HCT116 (cell line): ENCODE measurements at regions not wholly inside any gene's neighbourhood (a gene's known extent, or its start where the extent isn't known, plus 50 kb on each side); places are given as distances from the start of the nearest gene placed in this dataset.

ENCODE experiments used
- ATAC-seq: fragments of 200-7000 bp; cut with Tn5 transposase; 2 replicates; pipeline ENCODE4 v1.9.1; 2020; ENCODE audit warnings: mild to moderate bottlenecking, moderate library complexity
- BruUV-seq: library from RNA; stranded (reverse); fragments of 400-500 nt; replicated peaks from 2 replicates; lab custom pipeline; 2021; lab: Mats Ljungman, UMichigan
- CTCF ChIA-PET: fragments of 300-600 bp; sonication (Branson Sonifier 250); formaldehyde crosslinking; loops from one replicate; lab custom pipeline; 2021; ENCODE audit warnings: antibody characterized with exemption; lab: Charles Lee
- POLR2A ChIA-PET: fragments of 300-600, 350-600 bp; sonication (Branson Sonifier 250); formaldehyde crosslinking; loops from one replicate; lab custom pipeline; 2021; ENCODE audit warnings: antibody characterized with exemption; lab: Charles Lee
- RAD21 ChIA-PET, 2 experiments: fragments of 300-600 bp; sonication (Branson Sonifier 250); formaldehyde crosslinking; loops; one replicate each; lab custom pipeline; 2023; ENCODE audit warnings: low total read pairs in 2 of 2; ENCODE audit not compliant: uncharacterized antibody in 2 of 2, unreplicated experiment in 2 of 2, low non-redundant PET in 1 of 2; lab: Charles Lee
- DNase-seq: peaks from one replicate; pipeline ENCODE4 v3.0.0-alpha.2; 2010; ENCODE audit warnings: low read depth, low spot score
- H2AFZ ChIP-seq: fragments of 200-600 bp; shearing (Covaris generic), sonication (generic); 2 replicates; pipeline ENCODE4 v1.6.1; 2017; ENCODE audit warnings: low read depth, mixed run types, mixed read lengths, antibody characterized with exemption, low read length; ENCODE audit not compliant: poor library complexity, severe bottlenecking
- H3K27ac ChIP-seq: 2 replicates; pipeline ENCODE4 v1.5.1; 2012; ENCODE audit warnings: low read depth, low read length
- H3K27me3 ChIP-seq: fragments of 200-600 bp; sonication (generic); 2 replicates; pipeline ENCODE4 v1.6.1; 2016; ENCODE audit warnings: mixed run types, low read length, mixed read lengths; ENCODE audit not compliant: insufficient read depth
- H3K36me3 ChIP-seq, 2 experiments: fragments of 200-500 bp in 1 of 2; fragments of 200-600 bp in 1 of 2; sonication (Bioruptor generic) in 1 of 2; sonication (generic) in 1 of 2; 2 replicates each; pipeline versions ENCODE4 v1.5.1 to v1.6.1; 2014 to 2016; ENCODE audit warnings: low read length in 2 of 2, inconsistent platforms in 1 of 2, mixed read lengths in 1 of 2, mixed run types in 1 of 2; ENCODE audit not compliant: insufficient read depth in 2 of 2, control insufficient read depth in 1 of 2
- H3K4me1 ChIP-seq, 2 experiments: fragments of 200-600 bp in 1 of 2; sonication (generic) in 1 of 2; 2 replicates each; pipeline versions ENCODE4 v1.5.1 to v1.6.1; 2012 to 2017; ENCODE audit warnings: low read length in 2 of 2, inconsistent platforms in 1 of 2, mild to moderate bottlenecking in 1 of 2, mixed read lengths in 1 of 2, mixed run types in 1 of 2, moderate library complexity in 1 of 2; ENCODE audit not compliant: insufficient read depth in 2 of 2, control insufficient read depth in 1 of 2
- H3K4me2 ChIP-seq: fragments of 200-600 bp; sonication (generic); 2 replicates; pipeline ENCODE4 v1.6.1; 2017; ENCODE audit warnings: mixed run types, low read length, mixed read lengths
- H3K4me3 ChIP-seq, 2 experiments: fragments of 200-600 bp in 1 of 2; sonication (generic) in 1 of 2; replicated peaks in 1 of 2; 2 replicates each; pipeline ENCODE4 v1.5.1; 2011 to 2016; ENCODE audit warnings: low read length in 2 of 2, control low read depth in 1 of 2, low read depth in 1 of 2, mild to moderate bottlenecking in 1 of 2, mixed read lengths in 1 of 2, mixed run types in 1 of 2
- H3K79me2 ChIP-seq: fragments of 200-600 bp; sonication (generic); 2 replicates; pipeline ENCODE4 v1.6.1; 2017; ENCODE audit warnings: mild to moderate bottlenecking, mixed run types, low read length, moderate library complexity, mixed read lengths; ENCODE audit not compliant: insufficient read depth
- H3K9ac ChIP-seq: fragments of 200-600 bp; sonication (generic); 2 replicates; pipeline ENCODE4 v1.6.1; 2016; ENCODE audit warnings: low read length, mixed read lengths
- H3K9me2 ChIP-seq: fragments of 200-600 bp; sonication (generic), shearing (Covaris generic); 2 replicates; pipeline ENCODE4 v1.6.1; 2017; ENCODE audit warnings: mixed run types, mild to moderate bottlenecking, moderate library complexity; ENCODE audit not compliant: insufficient read depth
- H3K9me3 ChIP-seq, 2 experiments: fragments of 200-500 bp in 1 of 2; fragments of 200-600 bp in 1 of 2; sonication (Bioruptor generic) in 1 of 2; sonication (generic) in 1 of 2; 2 replicates each; pipeline ENCODE4 v1.6.1; 2014 to 2017; ENCODE audit warnings: low read length in 2 of 2, mixed read lengths in 2 of 2, inconsistent platforms in 1 of 2, low read depth in 1 of 2, mild to moderate bottlenecking in 1 of 2, mixed run types in 1 of 2, moderate library complexity in 1 of 2; ENCODE audit not compliant: control insufficient read depth in 1 of 2, insufficient read depth in 1 of 2
- H4K20me1 ChIP-seq: fragments of 200-600 bp; sonication (generic), shearing (Covaris generic); 2 replicates; pipeline ENCODE4 v1.6.1; 2017; ENCODE audit warnings: mixed run types, mild to moderate bottlenecking, moderate library complexity; ENCODE audit not compliant: insufficient read depth
- ATF3 ChIP-seq: IDR thresholded peaks from 2 replicates; pipeline ENCODE4 v1.6.1; 2012
- CEBPB ChIP-seq: IDR thresholded peaks from 2 replicates; pipeline ENCODE4 v1.6.1; 2012; ENCODE audit warnings: low read depth
- CTCF ChIP-seq, 3 experiments: fragments of 200-600 bp in 1 of 3; sonication (generic) in 1 of 3; IDR thresholded peaks in 2 of 3; conservative IDR thresholded peaks in 1 of 3; 2 replicates each; pipeline ENCODE4 v1.5.1; 2012 to 2017; ENCODE audit warnings: low read depth in 2 of 3, low read length in 2 of 3, antibody characterized with exemption in 1 of 3, borderline replicate concordance in 1 of 3, control low read depth in 1 of 3, mild to moderate bottlenecking in 1 of 3, mixed read lengths in 1 of 3, mixed run types in 1 of 3, moderate library complexity in 1 of 3; ENCODE audit not compliant: insufficient read depth in 1 of 3
- ELF1 ChIP-seq: IDR thresholded peaks from 2 replicates; pipeline ENCODE4 v1.6.1; 2012; ENCODE audit warnings: low read depth, borderline replicate concordance
- EZH2phosphoT487 ChIP-seq: fragments of 200-600 bp; IDR thresholded peaks from 2 replicates; pipeline ENCODE4 v1.6.1; 2018; ENCODE audit warnings: antibody characterized with exemption, borderline replicate concordance
- FOSL1 ChIP-seq: IDR thresholded peaks from 2 replicates; pipeline ENCODE4 v1.6.1; 2012; ENCODE audit warnings: low read depth
- POLR2A ChIP-seq: IDR thresholded peaks from 2 replicates; pipeline ENCODE4 v1.7.0; 2011; ENCODE audit warnings: borderline replicate concordance; ENCODE audit not compliant: insufficient read depth, insufficient read length; ENCODE audit errors: extremely low read depth
- SP1 ChIP-seq: IDR thresholded peaks from 2 replicates; pipeline ENCODE4 v1.6.1; 2012; ENCODE audit warnings: low read depth
- SRF ChIP-seq: IDR thresholded peaks from 2 replicates; pipeline ENCODE4 v1.6.1; 2012; ENCODE audit warnings: low read depth
- TCF7L2 ChIP-seq: IDR thresholded peaks from 2 replicates; pipeline ENCODE4 v1.7.0; 2011; ENCODE audit warnings: borderline replicate concordance, inconsistent platforms; ENCODE audit not compliant: insufficient read depth, insufficient read length; ENCODE audit errors: extremely low read depth
- YY1 ChIP-seq: IDR thresholded peaks from 2 replicates; pipeline ENCODE4 v1.6.1; 2011; ENCODE audit warnings: low read length, low read depth, moderate library complexity, mild to moderate bottlenecking; ENCODE audit not compliant: insufficient replicate concordance; ENCODE audit errors: extremely low read depth
- ZBTB33 ChIP-seq: IDR thresholded peaks from 2 replicates; pipeline ENCODE4 v1.6.1; 2011; ENCODE audit warnings: mild to moderate bottlenecking, low read length, moderate library complexity; ENCODE audit not compliant: insufficient replicate concordance; ENCODE audit errors: extremely low read depth
- ZFX ChIP-seq: fragments of 450-650 bp; IDR thresholded peaks from 2 replicates; pipeline ENCODE4 v1.6.1; 2017
- ZNF274 ChIP-seq: fragments of 200-500 bp; sonication (Bioruptor generic); IDR thresholded peaks from 2 replicates; pipeline ENCODE4 v1.6.1; 2014; ENCODE audit warnings: mild to moderate bottlenecking, low read depth, low read length, inconsistent platforms
- intact Hi-C: fragments of 100-400 bp; cut with micrococcal nuclease; formaldehyde crosslinking; loops from 2 replicates; pipeline ENCODE4 v1.10.0; 2022

GRCh38 chr2:71965530-71965929, 182.1 kb downstream of the CYP26B1 start:
- Histone ChIP-seq H3K4me2 (no peak overlapping the region), H3K9me2 (no peaks in the 10 kb centered on the region), H2AFZ (no peak overlapping the region)
- intact Hi-C loops: no loop called here
- POLR2A ChIA-PET: no interaction called here
- no peak for TF ChIP-seq ELF1
- no peak for TF ChIP-seq POLR2A
- no peak for TF ChIP-seq SP1
- no peak for TF ChIP-seq ZNF274
- TF ChIP-seq TCF7L2: no peak
- TF ChIP-seq YY1: no peak
- TF ChIP-seq EZH2phosphoT487: no peak
- TF ChIP-seq ZFX: no peak
- TF ChIP-seq, all 23 proteins: peak for 0
- H3K27ac ChIP-seq: no peak overlapping the region
- H3K27me3 ChIP-seq: no peaks in the 10 kb centered on the region
- H3K9ac ChIP-seq: no peak overlapping the region
- RAD21 ChIA-PET: no interaction called here
- no peaks in the 10 kb centered on the region for H3K36me3 ChIP-seq
- no peaks in the 10 kb centered on the region for H3K79me2 ChIP-seq
- DNase-seq: no peak
- no peaks in the 10 kb centered on the region for H3K4me1 ChIP-seq
- ATAC-seq: no peak
- CTCF ChIA-PET: no interaction called here
- no TSS peak for BruUV-seq
- H3K9me3 ChIP-seq: no peaks in the 10 kb centered on the region
- H3K4me3 ChIP-seq: no peak overlapping the region
- no peaks in the 10 kb centered on the region for H4K20me1 ChIP-seq

- ChIA-PET POLR2A (no interaction called here), CTCF (no interaction called here), RAD21 (no interaction called here)
- no peak for DNase-seq
- Histone ChIP-seq H3K4me1 (no peaks in the 10 kb centered on the region), H3K27ac (no peak overlapping the region), H3K4me2 (no peak overlapping the region), H3K4me3 (no peak overlapping the region), H3K79me2 (no peaks in the 10 kb centered on the region), H3K36me3 (no peaks in the 10 kb centered on the region), H3K9ac (no peak overlapping the region), H3K27me3 (no peaks in the 10 kb centered on the region), H4K20me1 (no peaks in the 10 kb centered on the region), H3K9me2 (no peaks in the 10 kb centered on the region), H3K9me3 (peaks cover 0 to 3% of the 10 kb centered on the region in 2 experiments; a peak in 1 of 4 replicates), H2AFZ (no peak overlapping the region)
- ATAC-seq: no peak
- no TSS peak for BruUV-seq
- intact Hi-C loops: no loop called here
- TF ChIP-seq ATF3: no peak
- TF ChIP-seq ZFX: no peak
- no peak for TF ChIP-seq EZH2phosphoT487
- TF ChIP-seq TCF7L2: no peak
- no peak for TF ChIP-seq CTCF (IDR thresholded peaks at IDR 0.05 in 2 of 3, conservative IDR thresholded peaks at IDR 0.05 in 1 of 3; ENCODE audit: borderline replicate concordance in 1 of 3, insufficient read depth in 1 of 3, low read depth in 2 of 3, low read length in 2 of 3)
- TF ChIP-seq YY1: no peak
- TF ChIP-seq CEBPB: no peak
- no peak for TF ChIP-seq SRF
- no peak for TF ChIP-seq FOSL1
- TF ChIP-seq POLR2A: no peak
- no peak for TF ChIP-seq ZBTB33
- TF ChIP-seq ZNF274: no peak
- TF ChIP-seq ELF1: no peak
These were observed 184.6 kb downstream of the CYP26B1 start for GRCh38 chr2:71962911-71963694.
